ENCODE measurements at regions not wholly inside any gene's neighbourhood (a gene's known extent, or its start where the extent isn't known, plus 50 kb on each side); places are given as distances from the start of the nearest gene placed in this dataset.
A peak's percentile ranks its signal among the peaks of the same experiment; 100 is the strongest.
"Not testable (repeated sequence)": the region's sequence is repeated elsewhere in the genome, so short reads cannot be mapped to it uniquely, and the experiment has no call there.

DNA sequence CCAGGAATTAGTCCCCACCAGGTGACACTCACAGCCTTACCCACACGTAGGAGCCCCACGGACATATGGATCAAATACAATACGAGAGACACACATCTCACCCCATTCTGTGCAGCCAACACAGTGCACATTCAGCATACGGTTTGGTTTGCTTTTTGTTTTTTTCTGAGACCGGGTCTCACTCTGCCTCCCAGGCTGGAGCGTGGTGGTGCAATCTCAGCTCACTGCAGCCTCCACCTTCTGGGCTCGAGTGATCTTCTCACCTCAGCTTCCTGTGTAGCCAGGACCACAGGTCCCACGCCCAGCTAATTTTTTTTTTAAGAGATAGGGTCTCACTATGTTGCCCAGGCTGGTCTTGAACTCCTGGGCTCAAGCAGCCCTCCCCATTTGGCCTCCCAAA is 102.8 kb downstream of the POTEB start:
- not testable (repeated sequence) for H3K27ac ChIP-seq, H3K4me3 ChIP-seq

DNA sequence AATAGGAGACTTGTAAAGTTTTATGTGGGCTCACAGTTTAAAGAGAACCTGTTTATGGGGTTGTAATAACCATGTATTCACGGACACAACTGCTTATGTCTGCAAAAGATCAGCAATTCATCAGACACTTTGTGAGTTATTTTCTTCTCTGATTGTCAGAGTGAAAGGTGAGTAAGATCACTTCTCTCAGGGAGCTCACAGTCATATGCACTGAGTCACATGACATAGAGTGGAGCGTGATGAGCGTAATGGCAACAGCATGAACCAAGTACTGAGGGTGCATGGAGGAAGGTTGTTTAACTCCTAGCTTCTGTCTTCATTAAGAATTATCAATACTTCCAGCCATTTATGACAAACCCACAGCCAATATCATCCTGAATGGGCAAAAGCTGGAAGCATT is 111.0 kb downstream of the POTEB start:
- not testable (repeated sequence) for H3K4me3 ChIP-seq, H3K27ac ChIP-seq

DNA sequence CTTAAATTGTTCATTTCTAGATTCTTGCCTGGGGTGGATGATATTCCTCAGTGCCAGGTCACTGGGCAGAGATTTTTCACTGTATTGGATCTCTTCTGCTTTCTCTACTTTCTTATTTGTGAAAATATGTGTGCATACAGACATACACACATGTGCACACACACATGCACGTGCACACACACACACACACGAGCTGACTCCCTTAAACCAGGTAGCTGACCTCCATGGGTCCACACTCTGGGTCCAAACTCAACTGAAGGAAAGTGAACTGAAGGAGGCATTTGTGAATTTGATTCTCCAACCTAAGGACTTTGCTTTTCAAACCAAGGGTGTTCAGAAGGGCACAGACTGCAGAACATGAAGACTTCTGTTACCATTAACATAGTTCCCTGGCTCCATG is 113.8 kb downstream of the POTEB start:
- not testable (repeated sequence) for H3K4me3 ChIP-seq, H3K27ac ChIP-seq

DNA sequence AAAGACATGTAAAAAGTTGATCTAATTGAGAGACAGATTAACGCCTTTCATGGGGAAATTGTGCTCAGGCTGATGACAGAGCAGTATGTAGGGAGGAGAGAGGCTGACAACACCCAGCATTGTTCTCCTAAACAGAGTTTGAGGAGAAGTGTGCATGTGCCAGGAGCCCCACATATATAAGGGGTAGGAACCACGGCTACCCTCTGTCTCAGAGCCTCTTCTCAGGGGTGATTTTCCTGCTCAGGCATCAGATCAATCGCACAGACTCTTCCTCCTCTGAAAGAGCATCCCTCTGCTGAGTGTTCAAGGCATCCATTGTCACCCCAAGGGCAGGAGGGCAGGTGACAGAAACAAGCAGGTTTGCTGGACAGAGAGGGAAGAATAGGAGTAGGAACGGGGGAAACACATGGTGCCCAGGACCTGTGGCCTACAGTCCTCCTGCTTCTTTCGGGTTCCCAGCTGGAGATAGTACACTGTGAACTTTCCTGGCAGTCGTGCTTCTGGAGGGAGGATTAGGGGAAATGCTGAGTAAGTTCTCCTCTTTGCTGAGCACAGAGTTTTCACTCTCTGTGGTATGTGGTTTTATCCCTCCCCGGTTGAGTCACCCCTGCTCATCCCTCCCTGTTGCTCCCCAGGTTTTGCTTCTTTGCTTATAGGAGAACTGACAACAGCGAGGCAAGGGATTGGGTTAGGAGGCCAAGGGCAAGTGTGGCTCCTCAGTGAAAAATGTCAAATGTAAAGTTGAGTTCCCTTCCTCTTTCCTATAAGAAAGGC is 117.1 kb downstream of the POTEB start:
- not testable (repeated sequence) for H3K4me3 ChIP-seq
- H3K27ac ChIP-seq: peak overlapping the region in 2 of 21 experiments; percentile 19 to 67

DNA sequence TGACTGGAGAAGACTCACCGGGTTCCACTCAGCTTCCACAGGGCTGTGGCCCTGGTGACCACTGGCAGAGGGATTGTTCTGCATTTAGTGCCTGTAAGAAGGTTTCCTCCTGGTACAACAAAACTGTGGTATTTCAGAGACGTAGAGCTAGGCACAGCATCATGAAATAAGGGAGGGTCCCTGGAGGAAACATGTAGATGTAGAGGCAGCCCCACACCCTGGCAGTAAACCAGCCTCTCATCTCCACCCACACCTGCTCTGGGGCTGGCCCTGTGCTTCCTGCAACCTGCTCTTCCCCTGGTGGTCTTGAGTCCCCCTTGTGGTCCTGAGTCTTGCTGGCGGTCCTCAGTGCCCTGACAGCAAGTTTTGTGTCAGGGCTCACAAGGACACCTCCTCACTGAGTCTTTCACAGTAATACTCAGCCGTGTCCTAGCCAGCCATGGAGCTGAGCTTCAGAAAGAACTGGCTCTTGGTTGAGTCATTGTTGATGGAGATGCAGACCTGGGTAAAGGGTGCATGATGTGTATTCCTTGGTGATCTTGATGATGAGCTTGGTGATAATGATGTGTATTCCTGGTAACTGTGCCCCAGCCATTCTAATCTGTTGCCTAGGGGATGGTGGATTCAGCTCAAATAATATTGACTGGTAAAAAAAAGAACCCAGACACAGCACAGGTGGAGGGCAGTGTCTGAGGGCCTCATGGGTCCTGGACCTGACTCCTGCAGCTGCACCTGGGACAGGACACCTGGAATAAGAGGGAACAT is 118.0 kb downstream of the POTEB start:
- peak overlapping the region in 2 of 21 experiments; percentile 19 to 67 for H3K27ac ChIP-seq
- not testable (repeated sequence) for H3K4me3 ChIP-seq

DNA sequence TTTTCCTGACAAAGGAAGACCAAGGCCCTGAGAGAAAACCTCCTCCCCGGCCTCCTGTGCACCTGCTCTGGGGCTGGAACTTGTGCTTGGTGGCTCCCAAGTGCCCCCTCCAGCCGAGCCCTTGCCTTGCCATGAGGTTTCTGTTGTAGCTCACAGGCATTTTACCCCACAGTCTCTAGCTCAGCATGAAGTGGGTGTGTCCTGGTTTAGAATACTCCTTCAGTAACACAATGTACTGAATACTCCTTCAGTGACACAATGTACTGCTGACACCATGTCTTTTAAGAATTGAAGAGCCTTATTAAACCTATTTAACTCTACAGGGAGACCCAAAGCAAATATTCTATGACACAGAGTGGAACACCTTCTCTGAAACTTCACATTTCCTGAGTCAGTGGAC is 123.7 kb downstream of the POTEB start:
- H3K4me3 ChIP-seq, H3K27ac ChIP-seq: not testable (repeated sequence)

DNA sequence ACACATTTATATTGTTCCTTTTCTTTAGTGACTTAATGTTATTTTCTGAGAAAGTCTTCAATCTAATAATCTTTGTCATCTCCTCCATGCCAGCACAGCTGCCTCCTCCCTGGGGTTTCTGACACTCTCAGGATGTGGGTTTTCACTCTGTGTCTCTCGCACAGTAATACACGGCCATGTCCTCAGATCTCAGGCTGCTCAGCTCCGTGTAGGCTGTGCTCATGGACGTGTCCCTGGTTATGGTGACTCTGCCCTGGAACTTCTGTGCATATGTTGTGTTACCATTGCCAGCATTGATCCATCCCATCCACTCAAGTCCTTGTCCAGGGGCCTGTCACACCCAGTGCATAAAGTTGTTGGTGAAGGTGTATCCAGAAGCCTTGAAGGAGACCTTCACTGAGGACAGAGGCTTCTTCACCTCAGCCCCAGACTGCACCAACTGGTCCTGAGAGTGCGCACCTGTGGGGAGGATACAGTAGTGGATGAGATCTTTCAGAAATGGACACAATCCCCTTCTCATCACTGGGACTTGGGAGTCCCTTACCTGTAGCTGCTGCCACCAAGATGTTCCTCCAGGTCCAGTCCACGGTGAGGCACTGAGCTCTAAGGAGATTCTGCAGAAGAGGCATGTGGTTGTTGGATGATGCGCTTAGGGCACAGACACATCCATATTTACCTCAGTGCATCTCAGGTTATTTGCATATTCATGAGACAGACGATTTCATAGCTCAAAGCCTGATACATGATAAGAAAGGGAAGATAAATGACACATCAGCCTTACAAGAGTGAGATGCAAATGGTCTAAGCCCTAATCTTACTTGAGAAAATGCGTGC is 125.2 kb downstream of the POTEB start:
- not testable (repeated sequence) for H3K4me3 ChIP-seq, H3K27ac ChIP-seq

DNA sequence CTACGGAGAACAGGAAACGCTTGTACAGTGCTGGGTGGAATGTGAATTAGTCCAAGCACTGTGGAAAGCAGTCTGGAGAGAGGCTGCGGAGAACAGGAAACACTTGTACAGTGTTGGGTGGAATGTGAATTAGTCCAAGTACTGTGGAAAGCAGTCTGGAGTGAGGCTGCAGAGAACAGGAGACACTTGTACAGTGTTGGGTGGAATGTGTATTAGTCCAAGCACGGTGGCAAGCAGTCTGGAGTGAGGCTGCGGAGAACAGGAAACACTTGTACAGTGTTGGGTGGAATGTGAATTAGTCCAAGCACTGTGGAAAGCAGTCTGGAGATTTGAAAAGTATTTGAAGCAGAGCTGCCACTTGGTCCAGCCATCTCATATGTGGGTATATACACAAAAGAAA is 128.4 kb downstream of the POTEB start:
- not testable (repeated sequence) for H3K4me3 ChIP-seq, H3K27ac ChIP-seq

DNA sequence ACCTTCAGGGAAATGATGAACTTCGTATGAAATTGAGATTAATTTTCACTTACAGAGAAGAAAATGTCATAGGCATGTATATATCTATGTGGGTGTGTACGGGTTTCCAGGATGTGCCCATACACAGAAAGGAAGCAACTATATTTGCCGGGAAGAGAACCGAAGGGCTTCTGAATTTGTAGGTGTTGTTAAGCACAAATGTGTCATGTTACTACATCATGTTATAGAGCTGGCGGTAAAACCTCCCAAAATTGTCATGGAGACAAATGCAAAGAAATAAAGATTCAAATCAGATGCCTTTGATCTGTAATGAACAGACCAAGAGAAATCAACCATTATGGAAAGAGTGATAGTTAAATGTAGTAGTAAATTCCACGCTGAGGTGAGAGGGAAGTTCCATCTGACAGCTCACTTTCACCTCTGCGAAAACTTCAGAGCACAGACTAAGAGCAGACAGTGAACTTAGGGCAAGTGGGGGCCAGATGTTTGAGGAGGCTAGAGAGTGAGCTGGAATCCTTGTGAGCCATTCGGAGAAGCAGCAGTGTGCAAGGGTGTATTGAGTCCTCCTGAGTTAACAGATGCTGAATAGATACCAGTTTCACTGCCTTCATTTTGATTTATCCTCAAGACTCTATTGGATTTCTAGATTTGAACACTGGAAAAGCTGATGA is 133.2 kb downstream of the POTEB start:
- not testable (repeated sequence) for H3K27ac ChIP-seq, H3K4me3 ChIP-seq

DNA sequence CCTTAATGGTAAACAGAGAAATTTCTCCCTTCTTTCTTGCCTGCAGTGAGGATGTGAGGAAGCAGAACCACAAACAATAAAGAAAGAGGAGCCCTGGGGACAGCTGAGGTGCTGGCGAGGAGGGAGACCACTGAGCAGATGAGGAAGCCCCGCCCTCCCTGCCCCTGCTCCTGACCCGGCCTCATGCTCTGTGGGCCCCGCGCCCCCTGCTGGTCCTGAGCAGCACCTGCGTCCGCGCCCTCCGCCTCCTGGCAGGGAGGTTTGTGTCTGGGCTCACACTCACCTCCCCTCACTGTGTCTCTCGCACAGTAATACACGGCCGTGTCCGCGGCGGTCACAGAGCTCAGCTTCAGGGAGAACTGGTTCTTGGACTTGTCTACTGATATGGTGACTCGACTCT is 135.5 kb downstream of the POTEB start:
- not testable (repeated sequence) for H3K27ac ChIP-seq, H3K4me3 ChIP-seq

DNA sequence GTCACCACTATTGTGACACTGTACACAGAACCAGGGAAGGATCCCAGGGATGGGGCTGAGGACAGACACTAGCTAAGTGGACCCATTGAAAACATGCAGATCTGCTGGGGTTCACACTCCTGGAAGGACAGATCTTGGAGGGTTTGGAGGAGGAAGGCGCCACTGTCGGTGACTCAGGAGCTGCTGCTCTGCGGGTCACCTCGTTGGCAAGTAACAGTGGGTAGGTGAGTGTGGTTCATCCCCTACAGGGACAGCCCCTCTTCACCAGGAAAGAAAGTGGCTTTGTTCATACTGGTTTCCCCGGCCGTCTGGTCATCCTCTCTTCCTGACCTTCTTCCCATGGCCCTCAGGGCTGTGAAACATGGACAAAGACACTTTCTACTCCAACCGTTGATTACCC is 139.5 kb downstream of the POTEB start:
- not testable (repeated sequence) for H3K4me3 ChIP-seq, H3K27ac ChIP-seq

DNA sequence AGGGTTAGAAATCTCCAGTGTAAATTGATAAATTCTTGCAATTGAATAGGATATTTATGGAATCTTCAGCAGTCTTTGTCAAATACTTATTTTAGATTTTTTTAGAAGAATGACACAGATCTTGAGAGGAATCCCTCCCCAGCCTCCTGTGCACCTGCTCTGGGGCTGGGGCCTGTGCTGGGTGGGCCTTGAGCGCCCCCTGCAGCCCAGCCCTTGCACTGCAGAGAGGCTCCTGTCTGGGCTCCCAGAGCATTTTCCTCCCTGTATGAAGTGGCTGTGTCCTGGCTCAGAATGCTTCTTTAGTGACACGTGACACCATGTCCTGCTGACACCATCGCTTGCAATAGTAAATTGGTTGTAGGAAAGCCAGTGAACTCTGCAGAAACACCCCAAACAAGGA is 141.1 kb downstream of the POTEB start:
- H3K4me3 ChIP-seq: not testable (repeated sequence)

DNA sequence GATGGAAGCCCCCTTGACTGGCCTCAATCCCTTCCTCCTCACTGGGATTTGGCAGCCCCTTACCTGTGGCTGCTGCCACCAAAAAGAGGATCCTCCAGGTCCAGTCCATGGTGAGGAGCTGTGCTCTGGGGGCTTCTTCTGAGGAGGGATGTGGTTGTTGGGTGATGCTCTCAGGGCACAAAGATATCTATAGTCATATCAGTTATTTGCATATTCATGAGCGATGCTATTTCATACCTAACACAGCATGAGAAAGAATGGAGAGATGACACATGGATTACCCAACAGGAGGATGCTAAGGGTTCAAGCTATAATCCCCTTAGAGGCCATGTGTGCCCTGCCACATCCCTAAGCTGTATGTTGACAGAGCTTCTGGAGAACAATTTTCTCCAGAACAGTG is 141.7 kb downstream of the POTEB start:
- not testable (repeated sequence) for H3K27ac ChIP-seq, H3K4me3 ChIP-seq

More for the DNA sequence above, 141.1 kb downstream of the POTEB start:
- H3K27ac ChIP-seq: not testable (repeated sequence)

DNA sequence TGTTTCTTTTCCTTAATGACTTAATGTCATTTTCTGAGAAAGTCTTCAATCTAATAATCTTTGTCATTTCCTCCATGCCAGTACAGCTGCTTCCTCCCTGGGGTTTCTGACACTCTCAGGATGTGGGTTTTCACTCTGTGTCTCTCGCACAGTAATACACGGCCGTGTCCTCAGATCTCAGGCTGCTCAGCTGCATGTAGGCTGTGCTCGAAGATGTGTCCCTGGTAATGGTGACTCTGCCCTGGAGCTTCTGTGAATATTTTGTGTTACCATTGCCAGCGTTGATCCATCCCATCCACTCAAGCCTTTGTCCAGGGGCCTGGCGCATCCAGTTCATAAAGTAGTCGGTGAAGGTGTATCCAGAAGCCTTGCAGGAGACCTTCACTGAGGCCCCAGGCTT is 142.2 kb downstream of the POTEB start:
- not testable (repeated sequence) for H3K27ac ChIP-seq, H3K4me3 ChIP-seq

DNA sequence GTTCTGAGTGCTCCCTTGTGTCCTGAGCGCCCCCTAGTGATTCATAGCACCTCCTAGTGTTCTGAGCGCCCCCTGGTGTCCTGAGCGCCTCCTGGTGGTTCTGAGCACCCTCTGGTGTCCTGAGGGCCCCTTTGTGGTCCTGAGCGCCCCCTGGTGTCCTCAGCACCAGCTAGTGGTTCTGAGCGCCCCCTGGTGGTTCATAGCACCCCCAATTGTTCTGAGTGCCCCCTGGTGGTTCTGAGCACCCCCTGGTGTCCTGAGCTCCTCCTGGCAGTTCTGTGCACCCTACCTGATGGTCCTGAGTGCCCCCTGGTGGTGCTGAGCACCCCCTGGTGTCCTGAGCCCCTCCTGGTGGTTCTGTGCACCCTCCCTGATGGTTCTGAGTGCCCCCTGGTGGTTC is 146.0 kb downstream of the POTEB start:
- not testable (repeated sequence) for H3K27ac ChIP-seq, H3K4me3 ChIP-seq

DNA sequence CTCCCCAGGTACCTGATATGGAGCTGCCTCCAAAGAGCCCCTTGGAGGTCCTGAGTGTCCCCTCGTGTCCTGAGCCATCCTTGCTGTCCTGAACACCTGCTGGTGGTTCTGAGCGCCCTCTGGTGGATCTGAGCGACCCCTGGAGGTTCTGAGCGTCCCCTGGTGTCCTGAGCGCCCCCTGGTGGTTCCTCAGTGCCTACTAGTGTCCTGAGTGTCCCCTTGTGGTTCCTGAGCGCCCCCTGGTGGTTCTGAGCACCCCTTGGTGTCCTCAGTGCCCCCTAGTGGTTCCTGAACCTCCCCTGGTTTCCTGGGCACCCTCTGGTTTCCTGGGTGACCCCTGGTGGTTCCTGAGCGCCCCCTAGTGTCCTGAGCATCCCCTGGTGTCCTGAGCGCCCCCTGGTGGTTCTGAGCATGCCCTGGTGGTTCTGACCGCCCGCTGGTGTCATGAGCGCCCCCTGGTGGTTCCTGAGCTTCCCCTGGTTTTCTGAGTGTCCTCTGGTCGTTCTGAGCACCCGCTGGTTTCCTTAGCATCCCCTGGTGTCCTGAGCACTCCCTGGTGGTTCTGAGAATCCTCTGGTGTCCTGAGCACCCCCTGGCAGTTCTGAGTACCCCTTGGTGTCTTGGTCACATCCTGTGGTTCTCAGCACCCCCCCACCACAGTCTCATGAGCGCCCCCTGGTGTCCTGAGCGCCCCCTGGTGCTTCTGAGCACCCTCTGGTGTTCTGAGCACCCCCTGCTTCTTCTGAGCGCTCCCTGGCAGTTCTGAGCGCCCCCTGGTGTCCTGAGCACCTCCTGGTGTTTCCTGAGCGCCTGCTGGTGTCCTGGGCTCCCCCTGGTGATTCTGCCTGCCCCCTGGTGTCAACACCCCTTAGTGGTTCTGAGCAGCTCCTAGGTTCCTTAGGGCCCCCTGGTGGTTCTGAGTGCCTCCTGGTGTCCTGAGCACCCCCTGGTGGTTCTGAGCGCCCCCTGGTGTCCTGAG is 146.8 kb downstream of the POTEB start:
- H3K27ac ChIP-seq, H3K4me3 ChIP-seq: not testable (repeated sequence)

DNA sequence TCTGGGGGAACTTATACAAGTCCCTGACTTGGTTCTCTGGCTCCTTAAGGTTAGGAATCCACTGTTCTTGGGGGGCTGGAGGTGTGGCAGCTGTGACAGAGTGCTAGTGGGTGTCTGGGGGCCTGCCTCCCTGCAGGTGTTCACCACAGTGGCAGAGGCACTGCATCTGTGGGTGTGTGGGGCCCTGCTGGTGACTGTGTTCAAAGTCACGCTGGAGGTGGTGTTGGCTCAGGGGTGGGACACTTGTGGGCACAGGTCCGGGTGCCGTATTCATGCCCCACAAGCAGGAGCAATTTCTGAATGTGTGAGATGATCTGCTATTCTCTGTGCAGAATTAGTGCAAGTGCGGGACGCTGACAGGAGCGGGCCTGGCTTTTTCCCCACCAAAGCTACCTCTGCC is 152.5 kb downstream of the POTEB start:
- not testable (repeated sequence) for H3K27ac ChIP-seq, H3K4me3 ChIP-seq

DNA sequence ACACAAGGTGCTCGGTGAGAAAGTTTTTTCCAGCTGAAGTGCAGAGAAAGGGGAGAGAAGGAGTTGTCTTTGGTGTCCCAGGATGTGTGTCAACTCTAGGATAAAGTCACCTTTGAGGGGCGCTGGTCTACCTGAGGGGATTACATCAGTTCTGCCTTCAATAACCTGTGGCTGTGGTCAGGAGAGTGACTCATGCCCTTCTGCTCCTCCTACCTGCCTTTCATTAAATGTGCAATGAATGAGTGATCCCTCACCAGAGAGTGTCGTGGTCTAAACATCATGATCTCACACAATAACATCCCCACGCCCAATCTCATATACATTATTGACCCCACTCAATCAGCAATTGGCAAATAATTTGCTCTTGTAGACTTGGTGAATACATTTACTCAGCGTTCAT is 156.4 kb downstream of the POTEB start:
- H3K27ac ChIP-seq, H3K4me3 ChIP-seq: not testable (repeated sequence)

DNA sequence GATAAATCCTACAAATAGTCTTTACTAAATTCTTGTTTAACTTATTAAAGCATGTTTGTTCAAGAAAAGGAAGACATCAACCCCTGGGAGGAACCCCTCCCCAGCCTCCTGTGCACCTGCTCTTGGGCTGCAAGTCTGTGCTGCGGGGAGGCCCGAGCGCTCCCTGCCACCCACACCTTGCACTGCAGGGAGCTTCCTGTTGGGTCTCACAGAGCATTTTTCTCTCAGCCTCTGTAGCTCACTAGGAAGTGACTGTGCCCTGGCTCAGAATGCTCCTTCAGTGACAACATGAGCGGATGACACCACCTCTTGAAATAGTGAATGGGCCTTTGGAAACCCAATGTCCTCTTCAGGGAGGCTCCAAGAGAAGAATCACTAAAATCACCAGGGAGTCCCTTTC is 158.8 kb downstream of the POTEB start:
- not testable (repeated sequence) for H3K4me3 ChIP-seq, H3K27ac ChIP-seq

Measured in skin epidermis (tissue), 12 donors.